Activated B cell treated with CpG ODN at 0.5 μM for 24 hours (primary cell): ENCODE measurements at regions not wholly inside any gene's neighbourhood (a gene's known extent, or its start where the extent isn't known, plus 50 kb on each side); places are given as distances from the start of the nearest gene placed in this dataset.

Source experiments
- ATAC-seq: fragments of 200-7000 bp; cut with Tn5 transposase; one replicate; pipeline ENCODE4 v1.10.0; 2021; ENCODE audit warnings: low read depth, mild to moderate bottlenecking, moderate library complexity
- CTCF ChIA-PET: fragments of 350-600 bp; sonication (Branson Sonifier 250); formaldehyde crosslinking; loops from one replicate; lab custom pipeline; 2021; ENCODE audit warnings: antibody characterized with exemption; lab: Charles Lee
- POLR2A ChIA-PET: fragments of 350-600 bp; sonication (Branson Sonifier 250); formaldehyde crosslinking; loops from one replicate; lab custom pipeline; 2021; ENCODE audit warnings: antibody characterized with exemption; lab: Charles Lee
- DNase-seq: peaks from one replicate; pipeline ENCODE4 v3.0.0; 2022
- H3K27ac Mint-ChIP-seq: one replicate; pipeline ENCODE4 v1.8.0; 2020; ENCODE audit warnings: mixed read lengths
- H3K27me3 Mint-ChIP-seq: one replicate; pipeline ENCODE4 v1.8.0; 2021; ENCODE audit warnings: mixed read lengths
- H3K36me3 Mint-ChIP-seq: one replicate; pipeline ENCODE4 v1.8.0; 2021; ENCODE audit warnings: low read depth, mixed read lengths
- H3K4me1 Mint-ChIP-seq: one replicate; pipeline ENCODE4 v1.8.0; 2021; ENCODE audit warnings: mixed read lengths
- H3K4me3 Mint-ChIP-seq: one replicate; pipeline ENCODE4 v1.8.0; 2020; ENCODE audit warnings: mild to moderate bottlenecking, mixed read lengths
- H3K9me3 Mint-ChIP-seq: one replicate; pipeline ENCODE4 v1.8.0; 2020; ENCODE audit warnings: mixed read lengths
- intact Hi-C: fragments of 100-400 bp; cut with micrococcal nuclease; formaldehyde crosslinking; loops from one replicate; pipeline ENCODE4 v1.15.1; 2024
- TF ChIP-seq, protein P1 (sequence below): fragments of 200-600 bp; IDR thresholded peaks from one replicate; pipeline ENCODE4 v1.8.0; 2022; ENCODE audit warnings: antibody characterized with exemption, mild to moderate bottlenecking

DNA sequence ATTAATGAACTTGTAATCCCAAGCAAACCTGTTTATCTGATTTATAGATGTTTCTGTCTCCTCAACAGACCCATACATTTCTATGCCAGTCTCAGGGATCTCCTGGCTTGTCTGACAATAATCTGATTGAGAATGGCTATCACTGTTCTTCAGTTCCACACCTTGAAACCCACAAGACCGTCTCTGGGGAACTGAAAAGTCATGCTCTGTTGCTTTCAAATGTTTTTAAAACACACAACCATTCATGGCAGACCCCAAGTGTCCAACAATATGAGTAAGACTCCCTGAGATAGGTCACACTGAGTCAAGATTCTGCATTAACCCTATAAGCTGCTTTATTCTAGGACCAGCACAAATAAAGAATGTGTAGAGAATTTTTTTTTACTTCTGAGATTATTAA is 611.2 kb upstream of the PLXNA2 start:
- H3K27me3 Mint-ChIP-seq: peaks cover 2% of the 10 kb centered on the region
- no peaks in the 10 kb centered on the region for H3K36me3 Mint-ChIP-seq
- TF ChIP-seq, protein P1, sequence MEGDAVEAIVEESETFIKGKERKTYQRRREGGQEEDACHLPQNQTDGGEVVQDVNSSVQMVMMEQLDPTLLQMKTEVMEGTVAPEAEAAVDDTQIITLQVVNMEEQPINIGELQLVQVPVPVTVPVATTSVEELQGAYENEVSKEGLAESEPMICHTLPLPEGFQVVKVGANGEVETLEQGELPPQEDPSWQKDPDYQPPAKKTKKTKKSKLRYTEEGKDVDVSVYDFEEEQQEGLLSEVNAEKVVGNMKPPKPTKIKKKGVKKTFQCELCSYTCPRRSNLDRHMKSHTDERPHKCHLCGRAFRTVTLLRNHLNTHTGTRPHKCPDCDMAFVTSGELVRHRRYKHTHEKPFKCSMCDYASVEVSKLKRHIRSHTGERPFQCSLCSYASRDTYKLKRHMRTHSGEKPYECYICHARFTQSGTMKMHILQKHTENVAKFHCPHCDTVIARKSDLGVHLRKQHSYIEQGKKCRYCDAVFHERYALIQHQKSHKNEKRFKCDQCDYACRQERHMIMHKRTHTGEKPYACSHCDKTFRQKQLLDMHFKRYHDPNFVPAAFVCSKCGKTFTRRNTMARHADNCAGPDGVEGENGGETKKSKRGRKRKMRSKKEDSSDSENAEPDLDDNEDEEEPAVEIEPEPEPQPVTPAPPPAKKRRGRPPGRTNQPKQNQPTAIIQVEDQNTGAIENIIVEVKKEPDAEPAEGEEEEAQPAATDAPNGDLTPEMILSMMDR: no peak
- peaks cover 3% of the 10 kb centered on the region for H3K9me3 Mint-ChIP-seq
- no peaks in the 10 kb centered on the region for H3K4me1 Mint-ChIP-seq
- POLR2A ChIA-PET: no interaction called here
- intact Hi-C loops: no loop called here
- no peak for ATAC-seq
- DNase-seq: no peak
- no peak overlapping the region for H3K27ac Mint-ChIP-seq
- H3K4me3 Mint-ChIP-seq: no peak overlapping the region
- CTCF ChIA-PET: no interaction called here

DNA sequence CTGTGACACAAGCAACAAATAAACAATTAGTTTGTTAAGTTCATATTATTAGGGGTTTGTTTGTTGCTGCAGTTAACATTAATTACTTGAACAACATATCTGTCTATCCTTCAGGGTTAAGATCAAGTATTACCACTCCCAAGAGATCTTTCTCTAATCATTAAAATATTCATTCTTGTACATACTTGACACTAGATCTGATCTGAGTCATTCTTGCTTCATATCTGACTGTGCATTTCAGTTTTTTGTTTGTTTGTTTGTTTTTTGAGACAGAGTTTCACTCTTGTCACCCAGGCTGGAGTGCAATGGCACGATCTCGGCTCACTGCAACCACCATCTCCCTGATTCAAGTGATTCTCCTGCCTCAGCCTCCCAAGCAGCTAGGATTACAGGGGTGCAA is 613.3 kb upstream of the PLXNA2 start:
- DNase-seq: no peak
- H3K27ac Mint-ChIP-seq: no peak overlapping the region
- ChIA-PET POLR2A (no interaction called here), CTCF (no interaction called here)
- no peaks in the 10 kb centered on the region for H3K4me1 Mint-ChIP-seq
- peaks cover 2% of the 10 kb centered on the region for H3K27me3 Mint-ChIP-seq
- no peak for ATAC-seq
- H3K36me3 Mint-ChIP-seq: no peaks in the 10 kb centered on the region
- H3K4me3 Mint-ChIP-seq: no peak overlapping the region
- intact Hi-C loops: no loop called here
- TF ChIP-seq, protein P1: no peak
- H3K9me3 Mint-ChIP-seq: peaks cover 3% of the 10 kb centered on the region

DNA sequence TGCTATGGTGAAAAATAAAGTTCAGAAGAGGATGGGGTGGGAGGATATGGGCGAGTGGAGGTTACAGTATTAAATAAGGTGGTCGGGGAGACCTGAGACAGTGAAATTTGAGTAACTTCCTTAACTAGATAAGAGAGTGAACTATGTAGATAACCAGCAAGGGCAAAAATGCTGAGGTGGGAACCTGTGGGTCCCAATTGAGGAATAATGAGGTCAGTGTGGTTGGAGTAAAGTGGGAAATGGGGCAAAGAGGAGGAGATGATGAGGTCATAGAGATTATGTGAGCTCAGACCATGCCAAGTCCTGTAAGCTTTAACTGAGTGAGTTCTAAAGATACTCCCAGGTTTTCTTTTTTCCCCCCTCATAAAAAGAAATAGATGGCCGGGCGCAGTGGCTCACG is 614.6 kb upstream of the PLXNA2 start:
- TF ChIP-seq, protein P1: no peak
- Mint-ChIP-seq H3K4me3 (no peak overlapping the region), H3K9me3 (peaks cover 3% of the 10 kb centered on the region), H3K27me3 (peaks cover 2% of the 10 kb centered on the region), H3K36me3 (no peaks in the 10 kb centered on the region), H3K27ac (no peak overlapping the region), H3K4me1 (no peaks in the 10 kb centered on the region)
- ChIA-PET POLR2A (no interaction called here), CTCF (no interaction called here)
- ATAC-seq (no peak), DNase-seq (no peak)
- intact Hi-C loops: no loop called here

DNA sequence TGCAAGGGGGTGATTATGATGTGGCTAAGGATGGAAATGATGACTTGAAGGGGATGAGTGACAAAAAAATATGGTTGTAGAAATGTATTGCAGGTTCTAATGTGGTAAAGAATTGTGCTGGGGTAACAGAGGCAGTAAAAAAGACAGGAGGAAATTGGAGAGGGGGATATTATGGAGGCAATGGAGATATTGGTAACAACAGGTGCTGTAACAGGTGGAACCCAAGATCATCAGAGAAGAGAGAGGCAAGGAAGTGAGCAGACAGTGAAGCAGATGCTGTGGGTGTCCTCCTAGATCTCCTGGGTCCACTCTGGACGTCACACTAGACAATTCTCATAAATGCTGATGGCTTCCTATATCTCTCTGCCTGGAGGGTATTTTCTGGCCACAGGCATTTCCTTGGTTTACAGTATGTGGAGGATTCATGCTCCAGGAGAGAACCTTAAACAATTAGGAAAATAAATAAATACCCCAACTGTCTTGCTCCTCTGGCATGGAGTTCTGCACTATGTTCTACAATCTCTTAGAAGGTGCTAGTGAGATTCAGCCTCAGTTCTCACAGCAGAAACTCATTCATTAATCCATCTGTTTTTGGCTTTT is 620.3 kb upstream of the PLXNA2 start:
- H3K9me3 Mint-ChIP-seq: no peaks in the 10 kb centered on the region
- intact Hi-C loops: no loop called here
- TF ChIP-seq, protein P1: no peak
- no peaks in the 10 kb centered on the region for H3K27me3 Mint-ChIP-seq
- ChIA-PET POLR2A (no interaction called here), CTCF (no interaction called here)
- no peak overlapping the region for H3K27ac Mint-ChIP-seq
- H3K4me1 Mint-ChIP-seq: no peaks in the 10 kb centered on the region
- H3K36me3 Mint-ChIP-seq: no peaks in the 10 kb centered on the region
- H3K4me3 Mint-ChIP-seq: no peak overlapping the region
- DNase-seq: no peak
- ATAC-seq: no peak

DNA sequence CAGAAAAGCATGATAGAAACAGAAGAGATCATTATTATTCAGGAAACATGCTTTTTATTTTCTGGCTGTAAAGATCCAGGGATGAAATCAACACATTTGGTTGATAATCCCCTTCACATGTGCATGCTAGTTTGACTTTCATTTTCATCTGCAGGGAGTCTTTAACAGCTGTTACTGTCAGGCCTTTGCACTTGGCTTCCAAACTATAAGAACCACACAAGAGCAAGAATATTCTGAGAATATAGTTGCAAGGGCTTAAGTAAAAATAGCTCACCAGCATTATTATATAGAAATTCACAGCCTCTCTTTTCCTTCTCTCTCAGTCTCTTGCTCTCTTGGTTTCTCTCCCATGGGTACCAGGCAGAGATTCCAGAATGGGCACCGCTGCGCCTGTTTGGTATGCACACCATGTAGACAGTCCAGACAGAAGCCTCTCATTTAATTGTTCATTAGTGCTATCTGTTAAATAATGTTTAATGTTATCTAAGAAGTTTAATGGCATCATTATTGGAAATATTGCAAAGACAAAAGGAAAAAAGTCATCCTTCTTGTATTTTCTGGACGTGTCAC is 622.3 kb upstream of the PLXNA2 start:
- intact Hi-C loops: no loop called here
- Mint-ChIP-seq H3K27ac (no peak overlapping the region), H3K36me3 (no peaks in the 10 kb centered on the region), H3K27me3 (no peaks in the 10 kb centered on the region), H3K4me3 (no peak overlapping the region), H3K9me3 (no peaks in the 10 kb centered on the region), H3K4me1 (no peaks in the 10 kb centered on the region)
- CTCF ChIA-PET: no interaction called here
- TF ChIP-seq, protein P1: no peak
- ATAC-seq: no peak
- POLR2A ChIA-PET: no interaction called here
- DNase-seq: no peak
